Astrocyte (in vitro differentiated cells and primary cell): ENCODE measurements at regions not wholly inside any gene's neighbourhood (a gene's known extent, or its start where the extent isn't known, plus 50 kb on each side); places are given as distances from the start of the nearest gene placed in this dataset.

Experiments used
- EZH2 ChIP-seq: IDR thresholded peaks from 2 replicates; pipeline ENCODE4 v1.6.1; 2012; ENCODE audit warnings: mild to moderate bottlenecking, low read length, inconsistent platforms; ENCODE audit not compliant: insufficient read depth
- TF ChIP-seq, protein P1 (sequence below): IDR thresholded peaks from 2 replicates; pipeline ENCODE4 v1.5.1; 2011; ENCODE audit warnings: low read depth, mild to moderate bottlenecking, inconsistent platforms, low read length, moderate library complexity; ENCODE audit not compliant: insufficient read depth

DNA sequence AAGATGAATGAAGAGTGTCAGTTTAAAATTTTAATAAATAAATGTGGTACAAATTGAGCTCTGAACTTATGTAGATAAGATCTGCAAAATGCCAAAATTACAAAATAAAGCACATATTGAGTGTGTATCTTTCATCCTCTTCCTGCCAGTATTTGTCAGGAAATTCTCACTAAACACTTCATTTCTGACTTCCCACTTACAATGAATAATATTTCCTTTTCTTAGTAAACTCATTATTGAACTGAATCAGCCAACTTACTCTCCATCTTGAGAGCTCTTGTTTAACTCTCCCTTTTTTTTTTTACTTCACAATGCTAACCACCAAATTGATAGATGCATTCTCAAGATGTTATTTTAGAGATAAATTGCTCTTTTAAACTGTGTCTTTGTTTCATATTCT is 1230.2 kb downstream of the JRKL start:
- TF ChIP-seq EZH2: no peak
- TF ChIP-seq, protein P1, sequence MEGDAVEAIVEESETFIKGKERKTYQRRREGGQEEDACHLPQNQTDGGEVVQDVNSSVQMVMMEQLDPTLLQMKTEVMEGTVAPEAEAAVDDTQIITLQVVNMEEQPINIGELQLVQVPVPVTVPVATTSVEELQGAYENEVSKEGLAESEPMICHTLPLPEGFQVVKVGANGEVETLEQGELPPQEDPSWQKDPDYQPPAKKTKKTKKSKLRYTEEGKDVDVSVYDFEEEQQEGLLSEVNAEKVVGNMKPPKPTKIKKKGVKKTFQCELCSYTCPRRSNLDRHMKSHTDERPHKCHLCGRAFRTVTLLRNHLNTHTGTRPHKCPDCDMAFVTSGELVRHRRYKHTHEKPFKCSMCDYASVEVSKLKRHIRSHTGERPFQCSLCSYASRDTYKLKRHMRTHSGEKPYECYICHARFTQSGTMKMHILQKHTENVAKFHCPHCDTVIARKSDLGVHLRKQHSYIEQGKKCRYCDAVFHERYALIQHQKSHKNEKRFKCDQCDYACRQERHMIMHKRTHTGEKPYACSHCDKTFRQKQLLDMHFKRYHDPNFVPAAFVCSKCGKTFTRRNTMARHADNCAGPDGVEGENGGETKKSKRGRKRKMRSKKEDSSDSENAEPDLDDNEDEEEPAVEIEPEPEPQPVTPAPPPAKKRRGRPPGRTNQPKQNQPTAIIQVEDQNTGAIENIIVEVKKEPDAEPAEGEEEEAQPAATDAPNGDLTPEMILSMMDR: no peak
